T-cell (primary cell): ENCODE measurements at regions not wholly inside any gene's neighbourhood (a gene's known extent, or its start where the extent isn't known, plus 50 kb on each side); places are given as distances from the start of the nearest gene placed in this dataset.
"Not testable (repeated sequence)": the region's sequence is repeated elsewhere in the genome, so short reads cannot be mapped to it uniquely, and the experiment has no call there.

Source experiments
- ATAC-seq, 4 experiments: fragments of 200-7000 bp in 3 of 4; fragments of 150-1000 bp in 1 of 4; cut with Tn5 transposase; replicated peaks in 1 of 4; 1 replicate in 3 of 4; 2 replicates in 1 of 4; pipeline ENCODE4 v1.10.0; 2021; ENCODE audit warnings: moderate library complexity in 3 of 4, mild to moderate bottlenecking in 2 of 4, moderate number of reproducible peaks in 1 of 4
- CTCF ChIA-PET, 2 donors: fragments of 300-600 bp; sonication (Branson Sonifier 250); formaldehyde crosslinking; loops; one replicate each; lab custom pipeline; 2022; ENCODE audit warnings: antibody characterized with exemption in 2 of 2; lab: Charles Lee
- POLR2A ChIA-PET, 2 donors: fragments of 300-600 bp; sonication (Branson Sonifier 250); formaldehyde crosslinking; loops; one replicate each; lab custom pipeline; 2022; ENCODE audit warnings: antibody characterized with exemption in 2 of 2; lab: Charles Lee
- DNase-seq, 35 experiments: peaks; one replicate each; pipeline versions ENCODE4 v3.0.0 to v3.0.0-alpha.2; 2013 to 2023
- H3K27ac ChIP-seq: one replicate; pipeline ENCODE4 v1.5.1; 2013; ENCODE audit warnings: low read length
- H3K27me3 ChIP-seq, 2 experiments: replicated peaks in 1 of 2; 1 replicate in 1 of 2; 2 replicates in 1 of 2; pipeline versions ENCODE4 v1.6.1 to v1.7.0; 2013; ENCODE audit warnings: low read length in 1 of 2, mixed read lengths in 1 of 2; ENCODE audit not compliant: control insufficient read depth in 2 of 2, insufficient read depth in 2 of 2; ENCODE audit errors: extremely low read depth in 1 of 2
- H3K36me3 ChIP-seq, 2 donors: 1 replicate in 1 of 2; 2 replicates in 1 of 2; pipeline versions ENCODE4 v1.6.1 to v1.7.0; 2013; ENCODE audit warnings: low read length in 1 of 2; ENCODE audit not compliant: control insufficient read depth in 2 of 2, insufficient read depth in 1 of 2; ENCODE audit errors: extremely low read depth in 1 of 2
- H3K4me1 ChIP-seq, 2 experiments: 1 replicate in 1 of 2; 2 replicates in 1 of 2; pipeline versions ENCODE4 v1.6.1 to v1.7.0; 2013; ENCODE audit warnings: low read length in 2 of 2, mixed read lengths in 1 of 2; ENCODE audit not compliant: insufficient read depth in 2 of 2, control insufficient read depth in 1 of 2; ENCODE audit errors: extremely low read depth in 1 of 2
- H3K4me3 ChIP-seq, 2 donors: 1 replicate in 1 of 2; 2 replicates in 1 of 2; pipeline versions ENCODE4 v1.5.1 to v1.7.0; 2013; ENCODE audit warnings: mild to moderate bottlenecking in 2 of 2, low read length in 1 of 2, moderate library complexity in 1 of 2; ENCODE audit not compliant: control insufficient read depth in 1 of 2; ENCODE audit errors: extremely low read depth in 1 of 2
- H3K9me3 ChIP-seq: 2 replicates; pipeline ENCODE4 v1.7.0; 2013
- H3K27ac Mint-ChIP-seq, 2 donors: one replicate each; pipeline ENCODE4 v1.8.0; 2020 to 2021; ENCODE audit warnings: mild to moderate bottlenecking in 2 of 2, mixed read lengths in 2 of 2
- H3K27me3 Mint-ChIP-seq, 2 donors: one replicate each; pipeline ENCODE4 v1.8.0; 2021 to 2022; ENCODE audit warnings: mixed read lengths in 2 of 2
- H3K36me3 Mint-ChIP-seq: one replicate; pipeline ENCODE4 v1.8.0; 2021; ENCODE audit warnings: mixed read lengths
- H3K4me1 Mint-ChIP-seq, 3 donors: one replicate each; pipeline ENCODE4 v1.8.0; 2020 to 2022; ENCODE audit warnings: mixed read lengths in 3 of 3, mild to moderate bottlenecking in 1 of 3
- H3K4me3 Mint-ChIP-seq, 3 donors: one replicate each; pipeline ENCODE4 v1.8.0; 2020 to 2022; ENCODE audit warnings: mild to moderate bottlenecking in 3 of 3, mixed read lengths in 3 of 3, moderate library complexity in 3 of 3
- H3K9me3 Mint-ChIP-seq, 3 donors: one replicate each; pipeline ENCODE4 v1.8.0; 2020 to 2022; ENCODE audit warnings: mixed read lengths in 3 of 3
- WGBS: methylation state at CpG from one replicate; pipeline ENCODE4 v1.1.5; 2013; ENCODE audit warnings: missing lambda C conversion rate; ENCODE audit not compliant: insufficient coverage; 5-methylcytosine and 5-hydroxymethylcytosine counted together

- ATAC-seq (no peak), DNase-seq (no peak)
- H3K4me3 Mint-ChIP-seq, result no peak overlapping the region
- H3K36me3 ChIP-seq, result peaks cover 10 to 31% of the 10 kb centered on the region in 2 donors
- no peak overlapping the region for H3K4me3 ChIP-seq
- H3K27me3 Mint-ChIP-seq, result no peaks in the 10 kb centered on the region
- no peak overlapping the region for H3K27ac Mint-ChIP-seq
- peaks cover 0 to 3% of the 10 kb centered on the region in 2 experiments for H3K4me1 ChIP-seq
- peaks cover 13 to 31% (median 24%) of the 10 kb centered on the region in 3 donors for H3K4me1 Mint-ChIP-seq
- peaks cover 86% of the 10 kb centered on the region for H3K36me3 Mint-ChIP-seq
- peaks cover 2% of the 10 kb centered on the region for H3K9me3 ChIP-seq
- no peak overlapping the region for H3K27ac ChIP-seq
- CTCF ChIA-PET, result no interaction called here
- no peaks in the 10 kb centered on the region for H3K27me3 ChIP-seq
- H3K9me3 Mint-ChIP-seq, result peaks cover 25 to 47% (median 29%) of the 10 kb centered on the region in 3 donors
- POLR2A ChIA-PET, result no interaction called here
Observed at GRCh38 chr6:144688713-144689112, 403.6 kb downstream of the UTRN start.

GRCh38 chr6:144689503-144690040 lies 404.4 kb downstream of the UTRN start:
- ATAC-seq, result no peak
- Mint-ChIP-seq H3K4me1 (peaks cover 21 to 37% (median 27%) of the 10 kb centered on the region in 3 donors), H3K27me3 (no peaks in the 10 kb centered on the region), H3K36me3 (peaks cover 78% of the 10 kb centered on the region), H3K27ac (no peak overlapping the region), H3K9me3 (peaks cover 25 to 47% (median 25%) of the 10 kb centered on the region in 3 donors), H3K4me3 (no peak overlapping the region)
- ChIA-PET CTCF (interaction anchor here in 1 of 2 donors (0.6 kb wide), 1 partner anchor 93 kb away, joined by 4 read pairs; no protein-coding TSS in a partner anchor), POLR2A (interaction anchor here in 1 of 2 donors (0.6 kb wide), 1 partner anchor 133 kb away, joined by 4 read pairs; no protein-coding TSS in a partner anchor)
- no peak overlapping the region for H3K4me3 ChIP-seq
- H3K9me3 ChIP-seq, result peaks cover 2% of the 10 kb centered on the region
- 95% methylated on average over 3 of the region's 3 CpGs for WGBS
- H3K27me3 ChIP-seq, result no peaks in the 10 kb centered on the region
- H3K36me3 ChIP-seq, result peaks cover 10 to 27% of the 10 kb centered on the region in 2 donors
- no peak overlapping the region for H3K27ac ChIP-seq
- no peak for DNase-seq
- H3K4me1 ChIP-seq, result peaks cover 0 to 3% of the 10 kb centered on the region in 2 experiments

- H3K9me3 Mint-ChIP-seq, result peaks cover 22 to 42% (median 23%) of the 10 kb centered on the region in 3 donors
- peaks cover 10 to 23% of the 10 kb centered on the region in 2 donors for H3K36me3 ChIP-seq
Observed at GRCh38 chr6:144690133-144690532, 405.0 kb downstream of the UTRN start.

GRCh38 chr6:144690666-144691065 lies 405.5 kb downstream of the UTRN start:
- ATAC-seq, result no peak
- no peak for DNase-seq
- H3K4me3 ChIP-seq, result no peak overlapping the region
- H3K9me3 Mint-ChIP-seq, result peaks cover 17 to 37% (median 20%) of the 10 kb centered on the region in 3 donors
- no peaks in the 10 kb centered on the region for H3K27me3 ChIP-seq
- no peak overlapping the region for H3K4me3 Mint-ChIP-seq
- H3K27me3 Mint-ChIP-seq, result no peaks in the 10 kb centered on the region
- ChIA-PET CTCF (no interaction called here), POLR2A (no interaction called here)
- H3K27ac Mint-ChIP-seq, result no peak overlapping the region
- H3K36me3 ChIP-seq, result peaks cover 10 to 23% of the 10 kb centered on the region in 2 donors
- H3K36me3 Mint-ChIP-seq, result peaks cover 69% of the 10 kb centered on the region
- peaks cover 27 to 35% (median 31%) of the 10 kb centered on the region in 3 donors for H3K4me1 Mint-ChIP-seq
- H3K4me1 ChIP-seq, result peaks cover 0 to 3% of the 10 kb centered on the region in 2 experiments
- WGBS, result no CpG with 5 or more reads among the region's 4 CpGs
- H3K27ac ChIP-seq, result no peak overlapping the region
- H3K9me3 ChIP-seq, result peaks cover 2% of the 10 kb centered on the region

More at GRCh38 chr6:144690133-144690532, 405.0 kb downstream of the UTRN start:
- Histone ChIP-seq H3K27ac (no peak overlapping the region), H3K27me3 (no peaks in the 10 kb centered on the region), H3K4me1 (peaks cover 0 to 3% of the 10 kb centered on the region in 2 experiments), H3K4me3 (no peak overlapping the region), H3K9me3 (peaks cover 2% of the 10 kb centered on the region)
- no CpG with 5 or more reads among the region's 1 CpG for WGBS
- DNase-seq, result no peak
- ATAC-seq, result no peak
- Mint-ChIP-seq H3K4me1 (peaks cover 25 to 40% (median 31%) of the 10 kb centered on the region in 3 donors), H3K36me3 (peaks cover 74% of the 10 kb centered on the region), H3K4me3 (no peak overlapping the region), H3K27me3 (no peaks in the 10 kb centered on the region), H3K27ac (no peak overlapping the region)
- POLR2A ChIA-PET, result interaction anchor here in 1 of 2 donors (0.6 kb wide), 1 partner anchor 133 kb away, joined by 4 read pairs; no protein-coding TSS in a partner anchor
- CTCF ChIA-PET, result no interaction called here

- H3K4me3 Mint-ChIP-seq, H3K27ac Mint-ChIP-seq, CTCF ChIA-PET, ATAC-seq, DNase-seq, H3K4me3 ChIP-seq, H3K9me3 ChIP-seq, H3K4me1 ChIP-seq, H3K27me3 Mint-ChIP-seq, POLR2A ChIA-PET, H3K27me3 ChIP-seq, H3K27ac ChIP-seq: not testable (repeated sequence)
- WGBS, result no CpG with 5 or more reads among the region's 1 CpG
- H3K36me3 ChIP-seq, result peaks cover 10 to 23% of the 10 kb centered on the region in 2 donors
- Mint-ChIP-seq H3K36me3 (peaks cover 55% of the 10 kb centered on the region), H3K9me3 (peaks cover 5 to 24% (median 11%) of the 10 kb centered on the region in 3 donors), H3K4me1 (peaks cover 40 to 44% (median 44%) of the 10 kb centered on the region in 3 donors)
Observed at GRCh38 chr6:144692050-144692449, 406.9 kb downstream of the UTRN start.

GRCh38 chr6:144695858-144696533 lies 410.9 kb downstream of the UTRN start:
- Mint-ChIP-seq H3K9me3 (peaks cover 3 to 10% (median 3%) of the 10 kb centered on the region in 3 donors), H3K4me1 (peaks cover 44 to 47% (median 45%) of the 10 kb centered on the region in 3 donors), H3K27me3 (no peaks in the 10 kb centered on the region), H3K27ac (no peak overlapping the region), H3K36me3 (peaks cover 27% of the 10 kb centered on the region), H3K4me3 (no peak overlapping the region)
- H3K27me3 ChIP-seq, result no peaks in the 10 kb centered on the region
- no peak overlapping the region for H3K27ac ChIP-seq
- DNase-seq, result no peak
- no CpG with 5 or more reads among the region's 3 CpGs for WGBS
- H3K4me1 ChIP-seq, result peaks cover 0 to 5% of the 10 kb centered on the region in 2 experiments
- peaks cover 0 to 8% of the 10 kb centered on the region in 2 donors for H3K36me3 ChIP-seq
- peaks cover 2% of the 10 kb centered on the region for H3K9me3 ChIP-seq
- no peak overlapping the region for H3K4me3 ChIP-seq
- no peak for ATAC-seq
- POLR2A ChIA-PET, result interaction anchor here in 1 of 2 donors (0.7 kb wide), 1 partner anchor 55 kb away, joined by 7 read pairs; no protein-coding TSS in a partner anchor
- CTCF ChIA-PET, result no interaction called here
